22Rv1 (cell line): ENCODE measurements at regions not wholly inside any gene's neighbourhood (a gene's known extent, or its start where the extent isn't known, plus 50 kb on each side); places are given as distances from the start of the nearest gene placed in this dataset.

Experiments
- ZFX ChIP-seq: fragments of 450-650 bp; IDR thresholded peaks from 2 replicates; pipeline ENCODE4 v1.6.1; 2017; ENCODE audit warnings: antibody characterized with exemption, borderline replicate concordance
- TF ChIP-seq, protein P1 (sequence below): fragments of 450-650 bp; IDR thresholded peaks from 2 replicates; pipeline ENCODE4 v1.5.1; 2017; ENCODE audit warnings: mild to moderate bottlenecking

DNA sequence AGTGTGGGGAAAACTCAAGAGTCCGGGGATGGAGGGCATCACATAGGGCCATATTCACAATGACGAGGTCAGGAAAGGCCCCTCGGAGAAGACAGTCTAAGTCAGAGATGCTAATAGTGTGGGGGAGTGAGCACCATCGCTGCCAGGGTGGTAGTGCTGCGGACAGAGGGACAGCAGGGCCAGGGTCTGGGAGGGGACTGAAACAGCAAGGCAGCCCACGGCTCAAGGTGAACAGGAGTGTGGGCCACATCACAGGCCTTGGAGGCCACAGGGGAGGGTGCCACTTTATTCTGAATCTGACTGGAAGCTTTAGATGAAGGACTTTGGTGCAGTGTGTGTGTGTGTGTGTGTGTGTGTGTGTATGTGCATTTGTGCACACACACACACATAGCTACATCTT, 130.9 kb upstream of the GLI2 start:
- TF ChIP-seq, protein P1, sequence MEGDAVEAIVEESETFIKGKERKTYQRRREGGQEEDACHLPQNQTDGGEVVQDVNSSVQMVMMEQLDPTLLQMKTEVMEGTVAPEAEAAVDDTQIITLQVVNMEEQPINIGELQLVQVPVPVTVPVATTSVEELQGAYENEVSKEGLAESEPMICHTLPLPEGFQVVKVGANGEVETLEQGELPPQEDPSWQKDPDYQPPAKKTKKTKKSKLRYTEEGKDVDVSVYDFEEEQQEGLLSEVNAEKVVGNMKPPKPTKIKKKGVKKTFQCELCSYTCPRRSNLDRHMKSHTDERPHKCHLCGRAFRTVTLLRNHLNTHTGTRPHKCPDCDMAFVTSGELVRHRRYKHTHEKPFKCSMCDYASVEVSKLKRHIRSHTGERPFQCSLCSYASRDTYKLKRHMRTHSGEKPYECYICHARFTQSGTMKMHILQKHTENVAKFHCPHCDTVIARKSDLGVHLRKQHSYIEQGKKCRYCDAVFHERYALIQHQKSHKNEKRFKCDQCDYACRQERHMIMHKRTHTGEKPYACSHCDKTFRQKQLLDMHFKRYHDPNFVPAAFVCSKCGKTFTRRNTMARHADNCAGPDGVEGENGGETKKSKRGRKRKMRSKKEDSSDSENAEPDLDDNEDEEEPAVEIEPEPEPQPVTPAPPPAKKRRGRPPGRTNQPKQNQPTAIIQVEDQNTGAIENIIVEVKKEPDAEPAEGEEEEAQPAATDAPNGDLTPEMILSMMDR = no peak
- no peak for TF ChIP-seq ZFX
